Type B pancreatic cell (in vitro differentiated cells): ENCODE measurements at regions not wholly inside any gene's neighbourhood (a gene's known extent, or its start where the extent isn't known, plus 50 kb on each side); places are given as distances from the start of the nearest gene placed in this dataset.

Experiments
- DNase-seq: peaks from one replicate; pipeline ENCODE4 v3.0.0; 2021; ENCODE audit warnings: mixed read lengths; ENCODE audit not compliant: unreplicated experiment; ENCODE audit errors: extremely low spot score
- H3K27ac Mint-ChIP-seq: 2 replicates; pipeline ENCODE4 v1.8.0; 2021; ENCODE audit warnings: mild to moderate bottlenecking, mixed read lengths
- H3K27me3 Mint-ChIP-seq: 2 replicates; pipeline ENCODE4 v1.8.0; 2021; ENCODE audit warnings: mixed read lengths
- H3K36me3 Mint-ChIP-seq: 2 replicates; pipeline ENCODE4 v1.8.0; 2021; ENCODE audit warnings: mixed read lengths
- H3K4me1 Mint-ChIP-seq: one replicate; pipeline ENCODE4 v1.8.0; 2021; ENCODE audit warnings: mixed read lengths; ENCODE audit not compliant: unreplicated experiment
- H3K4me3 Mint-ChIP-seq: 2 replicates; pipeline ENCODE4 v1.8.0; 2021; ENCODE audit warnings: mild to moderate bottlenecking, mixed read lengths
- H3K9me3 Mint-ChIP-seq: 2 replicates; pipeline ENCODE4 v1.8.0; 2021; ENCODE audit warnings: mixed read lengths
- TF ChIP-seq, protein P1 (sequence below): fragments of 200-600 bp; sonication (generic); conservative IDR thresholded peaks from 2 replicates; pipeline ENCODE4 v1.5.0; 2021; ENCODE audit warnings: antibody characterized with exemption, mild to moderate bottlenecking

DNA sequence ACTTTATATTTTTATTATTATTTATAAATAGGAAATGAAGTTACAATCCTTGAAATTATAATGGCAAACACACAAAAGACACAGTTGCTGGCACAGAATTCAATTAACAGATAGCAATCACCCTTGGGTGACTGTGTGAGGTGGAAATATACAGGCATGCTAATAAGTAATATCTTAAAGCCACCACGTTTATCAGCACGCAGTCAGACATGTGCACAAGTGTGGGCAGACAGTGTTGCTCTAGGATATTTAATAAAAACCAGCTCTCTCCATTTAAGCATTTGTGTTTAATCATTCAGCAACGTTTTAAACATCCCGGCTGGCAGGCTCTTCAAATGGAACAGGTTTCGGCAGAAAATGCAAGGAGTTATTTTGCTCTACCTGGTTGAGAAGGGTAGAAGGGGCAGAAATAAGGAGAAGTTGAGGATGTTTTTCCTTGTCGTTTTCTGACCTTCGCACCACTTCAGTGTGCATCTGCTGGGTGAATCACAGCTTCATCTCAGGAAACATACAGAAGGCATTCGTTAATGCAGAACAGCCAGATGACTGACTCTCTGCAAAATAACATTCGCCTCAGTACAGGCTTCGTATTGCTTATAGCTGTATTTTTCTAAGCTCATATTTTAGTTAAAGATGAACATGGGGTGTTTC is 585.1 kb downstream of the QKI start:
- no peaks in the 10 kb centered on the region for H3K36me3 Mint-ChIP-seq
- DNase-seq = no peak
- peaks cover 9% of the 10 kb centered on the region for H3K9me3 Mint-ChIP-seq
- H3K27me3 Mint-ChIP-seq = no peaks in the 10 kb centered on the region
- no peaks in the 10 kb centered on the region for H3K4me1 Mint-ChIP-seq
- TF ChIP-seq, protein P1, sequence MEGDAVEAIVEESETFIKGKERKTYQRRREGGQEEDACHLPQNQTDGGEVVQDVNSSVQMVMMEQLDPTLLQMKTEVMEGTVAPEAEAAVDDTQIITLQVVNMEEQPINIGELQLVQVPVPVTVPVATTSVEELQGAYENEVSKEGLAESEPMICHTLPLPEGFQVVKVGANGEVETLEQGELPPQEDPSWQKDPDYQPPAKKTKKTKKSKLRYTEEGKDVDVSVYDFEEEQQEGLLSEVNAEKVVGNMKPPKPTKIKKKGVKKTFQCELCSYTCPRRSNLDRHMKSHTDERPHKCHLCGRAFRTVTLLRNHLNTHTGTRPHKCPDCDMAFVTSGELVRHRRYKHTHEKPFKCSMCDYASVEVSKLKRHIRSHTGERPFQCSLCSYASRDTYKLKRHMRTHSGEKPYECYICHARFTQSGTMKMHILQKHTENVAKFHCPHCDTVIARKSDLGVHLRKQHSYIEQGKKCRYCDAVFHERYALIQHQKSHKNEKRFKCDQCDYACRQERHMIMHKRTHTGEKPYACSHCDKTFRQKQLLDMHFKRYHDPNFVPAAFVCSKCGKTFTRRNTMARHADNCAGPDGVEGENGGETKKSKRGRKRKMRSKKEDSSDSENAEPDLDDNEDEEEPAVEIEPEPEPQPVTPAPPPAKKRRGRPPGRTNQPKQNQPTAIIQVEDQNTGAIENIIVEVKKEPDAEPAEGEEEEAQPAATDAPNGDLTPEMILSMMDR = no peak
- no peak overlapping the region for H3K4me3 Mint-ChIP-seq
- H3K27ac Mint-ChIP-seq = no peak overlapping the region

DNA sequence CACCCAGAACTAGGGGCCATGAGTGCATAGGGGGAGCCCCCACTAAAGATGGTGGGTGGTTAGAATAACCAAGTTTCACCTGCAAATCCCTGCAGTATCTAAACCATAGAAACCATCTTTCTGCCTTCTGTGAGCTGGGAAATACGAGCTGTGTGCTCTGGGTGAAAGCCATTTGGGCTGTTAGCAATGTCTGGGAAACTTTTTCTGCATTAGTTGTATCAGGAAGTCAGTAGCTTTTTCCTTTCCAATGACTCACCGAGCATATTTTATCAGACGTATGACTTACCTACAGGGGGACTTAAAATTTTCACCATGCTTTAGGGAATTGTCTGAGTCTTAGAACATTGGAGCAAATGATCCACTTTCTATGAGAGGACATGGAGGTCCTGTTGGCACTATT is 584.0 kb downstream of the QKI start:
- no peak for DNase-seq
- TF ChIP-seq, protein P1 = no peak
- Mint-ChIP-seq H3K4me1 (no peaks in the 10 kb centered on the region), H3K36me3 (no peaks in the 10 kb centered on the region), H3K4me3 (no peak overlapping the region), H3K9me3 (peaks cover 9% of the 10 kb centered on the region), H3K27ac (no peak overlapping the region), H3K27me3 (no peaks in the 10 kb centered on the region)

DNA sequence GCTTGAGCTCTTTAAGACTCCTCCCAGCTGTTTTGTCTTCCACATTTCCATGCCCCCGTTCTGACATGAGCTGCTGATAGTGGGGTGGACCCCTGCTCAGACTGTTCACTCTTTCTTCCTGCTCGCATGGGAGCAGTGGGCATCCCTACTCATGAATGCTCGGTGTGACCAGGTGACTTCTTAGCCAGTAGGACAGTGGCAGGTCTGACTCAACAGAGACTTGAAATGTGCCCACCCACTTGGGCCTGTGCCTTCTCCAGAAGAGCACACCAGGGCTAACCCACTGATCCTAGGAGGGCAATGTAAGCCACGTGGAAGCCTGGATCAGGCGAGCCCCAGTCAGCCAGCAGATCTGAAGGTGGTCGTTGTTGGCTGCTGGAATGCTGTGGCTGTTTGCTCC is 582.0 kb downstream of the QKI start:
- Mint-ChIP-seq H3K36me3 (no peaks in the 10 kb centered on the region), H3K27ac (no peak overlapping the region), H3K9me3 (peaks cover 6% of the 10 kb centered on the region), H3K4me1 (no peaks in the 10 kb centered on the region), H3K4me3 (no peak overlapping the region), H3K27me3 (no peaks in the 10 kb centered on the region)
- no peak for DNase-seq
- TF ChIP-seq, protein P1 = no peak

DNA sequence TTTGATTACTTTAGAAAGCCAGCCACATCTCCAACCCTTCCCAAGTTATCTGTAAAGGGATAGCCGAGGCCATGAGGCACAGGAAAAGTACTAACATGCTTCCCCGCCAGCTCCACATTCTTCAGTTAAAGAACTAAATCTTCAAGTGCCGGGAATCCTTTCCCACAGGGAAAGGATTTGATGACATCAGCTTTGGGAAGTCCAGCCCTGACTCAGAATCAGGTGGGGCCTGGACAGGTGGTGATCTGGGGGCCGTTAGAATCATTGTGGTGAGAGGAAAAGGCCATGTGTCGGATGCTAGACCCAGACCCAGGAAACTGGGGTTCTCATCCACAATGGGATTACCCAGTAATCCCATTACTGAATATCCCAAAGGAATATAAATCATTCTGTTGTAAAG is 580.0 kb downstream of the QKI start:
- Mint-ChIP-seq H3K4me3 (no peak overlapping the region), H3K9me3 (peaks cover 6% of the 10 kb centered on the region), H3K4me1 (no peaks in the 10 kb centered on the region), H3K27me3 (no peaks in the 10 kb centered on the region), H3K27ac (no peak overlapping the region), H3K36me3 (no peaks in the 10 kb centered on the region)
- TF ChIP-seq, protein P1 = no peak
- no peak for DNase-seq

DNA sequence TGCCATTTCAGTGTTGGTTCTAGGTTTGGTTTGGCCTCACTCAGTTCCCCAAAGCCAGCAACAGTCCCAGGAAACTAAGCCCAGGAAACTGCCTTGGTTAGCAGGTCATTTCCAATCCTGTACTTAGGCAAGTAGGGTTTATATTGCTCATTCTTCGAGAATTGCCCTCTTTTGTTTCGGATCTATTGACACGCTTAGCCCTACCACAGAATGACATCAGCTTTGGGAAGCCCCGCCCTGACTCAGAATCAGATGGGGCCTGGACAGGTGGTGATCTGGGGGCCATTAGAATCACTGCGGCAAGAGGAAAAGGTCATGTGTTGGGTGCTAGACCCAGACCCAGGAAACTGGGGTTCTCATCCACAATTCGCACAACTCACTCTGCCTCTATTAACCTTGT is 578.2 kb downstream of the QKI start:
- TF ChIP-seq, protein P1 = no peak

DNA sequence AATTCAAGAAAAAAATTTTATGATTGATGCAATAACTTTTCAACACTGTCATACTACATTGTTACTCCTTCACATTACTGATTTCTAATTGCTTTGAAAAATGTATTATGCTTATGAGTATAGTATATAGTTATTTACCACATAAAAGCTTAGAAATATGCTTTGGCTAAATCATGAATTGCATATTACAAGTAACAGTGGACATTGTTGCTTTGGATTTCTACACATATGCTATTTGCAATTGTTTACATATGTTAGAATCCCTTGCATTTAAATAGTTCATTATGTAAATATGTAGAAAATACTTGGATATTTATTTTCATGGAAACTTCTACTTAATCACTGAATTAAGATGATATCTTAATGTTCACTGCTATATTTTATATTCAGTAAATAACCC is 577.5 kb downstream of the QKI start:
- Mint-ChIP-seq H3K9me3 (peaks cover 6% of the 10 kb centered on the region), H3K36me3 (no peaks in the 10 kb centered on the region), H3K27me3 (no peaks in the 10 kb centered on the region), H3K4me3 (no peak overlapping the region), H3K4me1 (no peaks in the 10 kb centered on the region), H3K27ac (no peak overlapping the region)
- TF ChIP-seq, protein P1 = no peak
- no peak for DNase-seq

More for the DNA sequence above, 578.2 kb downstream of the QKI start:
- no peaks in the 10 kb centered on the region for H3K27me3 Mint-ChIP-seq
- DNase-seq = no peak
- H3K4me1 Mint-ChIP-seq = no peaks in the 10 kb centered on the region
- H3K36me3 Mint-ChIP-seq = no peaks in the 10 kb centered on the region
- peaks cover 6% of the 10 kb centered on the region for H3K9me3 Mint-ChIP-seq
- H3K4me3 Mint-ChIP-seq = no peak overlapping the region
- H3K27ac Mint-ChIP-seq = no peak overlapping the region
